ENCODE measurements at regions not wholly inside any gene's neighbourhood (a gene's known extent, or its start where the extent isn't known, plus 50 kb on each side); places are given as distances from the start of the nearest gene placed in this dataset.

- TF ChIP-seq GATA2 (IDR thresholded peaks at IDR 0.05; ENCODE audit: low read depth, low read length) (no peak), GATA3 (IDR thresholded peaks at IDR 0.05; ENCODE audit: low read depth, low read length) (no peak)
Observed at GRCh38 chr10:123284022-123284421, 129.8 kb downstream of the BUB3 start.
